K562 (cell line): ENCODE measurements at regions not wholly inside any gene's neighbourhood (a gene's known extent, or its start where the extent isn't known, plus 50 kb on each side); places are given as distances from the start of the nearest gene placed in this dataset.
"Not testable (repeated sequence)": the region's sequence is repeated elsewhere in the genome, so short reads cannot be mapped to it uniquely, and the experiment has no call there.

ENCODE experiments used
- BRD9 ChIP-seq: fragments of 450-650 bp; IDR thresholded peaks from 2 replicates; pipeline ENCODE4 v1.6.1; 2018; ENCODE audit warnings: low read depth; ENCODE audit not compliant: partially characterized antibody
- EZH2 ChIP-seq: IDR thresholded peaks from 2 replicates; pipeline ENCODE4 v1.6.1; 2012; ENCODE audit warnings: low read depth, mild to moderate bottlenecking, inconsistent platforms, low read length, borderline replicate concordance
- ZFP36 ChIP-seq: fragments of 150-350 bp; IDR thresholded peaks from 2 replicates; pipeline ENCODE4 v1.6.1; 2018; ENCODE audit warnings: low read length, low read depth; ENCODE audit not compliant: partially characterized antibody
- TF ChIP-seq, protein P1 (sequence below): fragments of 250-450 bp; sonication (Bioruptor Pico); IDR thresholded peaks from 2 replicates; pipeline ENCODE4 v1.5.1; 2021; ENCODE audit warnings: mild to moderate bottlenecking
- TF ChIP-seq, protein P2 (sequence below), 3 experiments: IDR thresholded peaks in 2 of 3; conservative IDR thresholded peaks in 1 of 3; 2 replicates each; pipeline ENCODE4 v1.5.1; 2011 to 2012; ENCODE audit warnings: low read length in 3 of 3, mild to moderate bottlenecking in 3 of 3, control low read depth in 2 of 3, improper control_type of control experiment in 1 of 3, inconsistent platforms in 1 of 3, low read depth in 1 of 3, mixed read lengths in 1 of 3, moderate library complexity in 1 of 3; ENCODE audit not compliant: insufficient read depth in 2 of 3
- TF ChIP-seq, protein P3 (sequence below): sonication (generic); formaldehyde crosslinking; IDR thresholded peaks from 2 replicates; pipeline ENCODE4 v1.8.1; 2023; ENCODE audit warnings: mild to moderate bottlenecking, missing genetic modification reagents, moderate library complexity

DNA sequence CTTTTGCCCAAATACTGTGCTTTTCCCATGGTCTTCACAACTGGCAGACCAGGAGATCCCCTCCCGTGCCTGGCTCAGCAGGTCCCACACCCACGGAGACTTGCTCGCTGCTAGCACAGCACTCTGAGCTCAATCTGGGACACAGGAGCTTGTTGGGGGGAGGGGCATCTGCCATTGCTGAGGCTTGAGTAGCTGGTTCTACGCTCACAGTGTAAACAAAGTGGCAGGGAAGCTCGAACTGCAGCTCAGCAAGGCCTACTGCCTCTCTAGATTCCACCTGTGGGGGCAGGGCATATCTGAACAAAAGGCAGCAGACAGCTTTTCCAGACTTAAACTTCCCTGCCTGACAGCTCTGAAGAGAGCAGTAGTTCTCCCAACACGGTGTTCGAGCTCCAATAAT, 251.6 kb upstream of the PCDH18 start:
- not testable (repeated sequence) for TF ChIP-seq EZH2, BRD9, ZFP36
- TF ChIP-seq, protein P1, sequence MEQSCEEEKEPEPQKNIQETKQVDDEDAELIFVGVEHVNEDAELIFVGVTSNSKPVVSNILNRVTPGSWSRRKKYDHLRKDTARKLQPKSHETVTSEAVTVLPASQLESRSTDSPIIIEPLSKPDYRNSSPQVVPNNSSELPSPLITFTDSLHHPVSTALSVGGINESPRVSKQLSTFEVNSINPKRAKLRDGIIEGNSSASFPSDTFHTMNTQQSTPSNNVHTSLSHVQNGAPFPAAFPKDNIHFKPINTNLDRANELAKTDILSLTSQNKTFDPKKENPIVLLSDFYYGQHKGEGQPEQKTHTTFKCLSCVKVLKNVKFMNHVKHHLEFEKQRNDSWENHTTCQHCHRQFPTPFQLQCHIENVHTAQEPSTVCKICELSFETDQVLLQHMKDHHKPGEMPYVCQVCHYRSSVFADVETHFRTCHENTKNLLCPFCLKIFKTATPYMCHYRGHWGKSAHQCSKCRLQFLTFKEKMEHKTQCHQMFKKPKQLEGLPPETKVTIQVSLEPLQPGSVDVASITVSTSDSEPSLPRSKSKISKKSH, result not testable (repeated sequence)
- TF ChIP-seq, protein P2, sequence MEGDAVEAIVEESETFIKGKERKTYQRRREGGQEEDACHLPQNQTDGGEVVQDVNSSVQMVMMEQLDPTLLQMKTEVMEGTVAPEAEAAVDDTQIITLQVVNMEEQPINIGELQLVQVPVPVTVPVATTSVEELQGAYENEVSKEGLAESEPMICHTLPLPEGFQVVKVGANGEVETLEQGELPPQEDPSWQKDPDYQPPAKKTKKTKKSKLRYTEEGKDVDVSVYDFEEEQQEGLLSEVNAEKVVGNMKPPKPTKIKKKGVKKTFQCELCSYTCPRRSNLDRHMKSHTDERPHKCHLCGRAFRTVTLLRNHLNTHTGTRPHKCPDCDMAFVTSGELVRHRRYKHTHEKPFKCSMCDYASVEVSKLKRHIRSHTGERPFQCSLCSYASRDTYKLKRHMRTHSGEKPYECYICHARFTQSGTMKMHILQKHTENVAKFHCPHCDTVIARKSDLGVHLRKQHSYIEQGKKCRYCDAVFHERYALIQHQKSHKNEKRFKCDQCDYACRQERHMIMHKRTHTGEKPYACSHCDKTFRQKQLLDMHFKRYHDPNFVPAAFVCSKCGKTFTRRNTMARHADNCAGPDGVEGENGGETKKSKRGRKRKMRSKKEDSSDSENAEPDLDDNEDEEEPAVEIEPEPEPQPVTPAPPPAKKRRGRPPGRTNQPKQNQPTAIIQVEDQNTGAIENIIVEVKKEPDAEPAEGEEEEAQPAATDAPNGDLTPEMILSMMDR (IDR thresholded peaks at IDR 0.05 in 2 of 3, conservative IDR thresholded peaks at IDR 0.05 in 1 of 3; ENCODE audit: insufficient read depth in 2 of 3, low read depth in 1 of 3, low read length in 3 of 3), result not testable (repeated sequence)
- TF ChIP-seq, protein P3, sequence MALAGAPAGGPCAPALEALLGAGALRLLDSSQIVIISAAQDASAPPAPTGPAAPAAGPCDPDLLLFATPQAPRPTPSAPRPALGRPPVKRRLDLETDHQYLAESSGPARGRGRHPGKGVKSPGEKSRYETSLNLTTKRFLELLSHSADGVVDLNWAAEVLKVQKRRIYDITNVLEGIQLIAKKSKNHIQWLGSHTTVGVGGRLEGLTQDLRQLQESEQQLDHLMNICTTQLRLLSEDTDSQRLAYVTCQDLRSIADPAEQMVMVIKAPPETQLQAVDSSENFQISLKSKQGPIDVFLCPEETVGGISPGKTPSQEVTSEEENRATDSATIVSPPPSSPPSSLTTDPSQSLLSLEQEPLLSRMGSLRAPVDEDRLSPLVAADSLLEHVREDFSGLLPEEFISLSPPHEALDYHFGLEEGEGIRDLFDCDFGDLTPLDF (CRISPR knock-in tag), result not testable (repeated sequence)
